GM12891 (cell line): ENCODE measurements at regions not wholly inside any gene's neighbourhood (a gene's known extent, or its start where the extent isn't known, plus 50 kb on each side); places are given as distances from the start of the nearest gene placed in this dataset.

Source experiments
- POLR2A ChIP-seq: IDR thresholded peaks from 2 replicates; pipeline ENCODE4 v1.6.1; 2011; ENCODE audit warnings: low read depth, low read length, control low read depth
- POLR2AphosphoS5 ChIP-seq: IDR thresholded peaks from 2 replicates; pipeline ENCODE4 v1.6.1; 2011; ENCODE audit warnings: low read depth, low read length, control low read depth

- TF ChIP-seq POLR2AphosphoS5 (no peak), POLR2A (no peak)
Observed at GRCh38 chr5:166433679-166434078, 1857.8 kb upstream of the WWC1 start.
